Ascending aorta (tissue), 2 donors: ENCODE measurements at regions not wholly inside any gene's neighbourhood (a gene's known extent, or its start where the extent isn't known, plus 50 kb on each side); places are given as distances from the start of the nearest gene placed in this dataset.
"Not testable (repeated sequence)": the region's sequence is repeated elsewhere in the genome, so short reads cannot be mapped to it uniquely, and the experiment has no call there.

ENCODE experiments used
- DNase-seq, 2 donors: peaks; one replicate each; pipeline ENCODE4 v3.0.0-alpha.2; 2019; ENCODE audit warnings: low spot score in 2 of 2
- H3K27ac ChIP-seq, 2 donors: fragments of 200-600 bp; sonication (generic); one replicate each; pipeline ENCODE4 v1.5.1; 2016 to 2017; ENCODE audit warnings: mild to moderate bottlenecking in 1 of 2
- H3K27me3 ChIP-seq: fragments of 200-600 bp; sonication (generic); one replicate; pipeline ENCODE4 v1.5.1; 2017
- H3K36me3 ChIP-seq, 2 donors: fragments of 200-600 bp; sonication (generic); one replicate each; pipeline ENCODE4 v1.5.1; 2016
- H3K4me1 ChIP-seq, 2 donors: fragments of 200-600 bp; sonication (generic); one replicate each; pipeline ENCODE4 v1.5.1; 2016 to 2017; ENCODE audit warnings: mild to moderate bottlenecking in 1 of 2
- H3K4me3 ChIP-seq, 2 donors: fragments of 200-600 bp; sonication (generic); one replicate each; pipeline ENCODE4 v1.5.1; 2016 to 2017; ENCODE audit warnings: mild to moderate bottlenecking in 1 of 2
- H3K9me3 ChIP-seq, 2 donors: fragments of 200-600 bp; sonication (generic); one replicate each; pipeline ENCODE4 v1.5.1; 2016
- intact Hi-C: fragments of 100-400 bp; cut with DNase I; formaldehyde crosslinking; loops from one replicate; pipeline ENCODE4 v1.15.1; 2023
- TF ChIP-seq, protein P1 (sequence below), 3 experiments: fragments of 200-600 bp in 2 of 3; fragments of 450-650 bp in 1 of 3; sonication (generic) in 2 of 3; IDR thresholded peaks; one replicate each; pipeline ENCODE4 v1.5.1; 2016 to 2019; ENCODE audit warnings: antibody characterized with exemption in 3 of 3, mild to moderate bottlenecking in 1 of 3, moderate library complexity in 1 of 3

GRCh38 chr2:239730897-239731296, 294.2 kb downstream of the NDUFA10 start:
- no peaks in the 10 kb centered on the region for H3K9me3 ChIP-seq
- peak in 1 of 2 donors; percentile 30 for DNase-seq
- intact Hi-C loops: no loop called here
- TF ChIP-seq, protein P1, sequence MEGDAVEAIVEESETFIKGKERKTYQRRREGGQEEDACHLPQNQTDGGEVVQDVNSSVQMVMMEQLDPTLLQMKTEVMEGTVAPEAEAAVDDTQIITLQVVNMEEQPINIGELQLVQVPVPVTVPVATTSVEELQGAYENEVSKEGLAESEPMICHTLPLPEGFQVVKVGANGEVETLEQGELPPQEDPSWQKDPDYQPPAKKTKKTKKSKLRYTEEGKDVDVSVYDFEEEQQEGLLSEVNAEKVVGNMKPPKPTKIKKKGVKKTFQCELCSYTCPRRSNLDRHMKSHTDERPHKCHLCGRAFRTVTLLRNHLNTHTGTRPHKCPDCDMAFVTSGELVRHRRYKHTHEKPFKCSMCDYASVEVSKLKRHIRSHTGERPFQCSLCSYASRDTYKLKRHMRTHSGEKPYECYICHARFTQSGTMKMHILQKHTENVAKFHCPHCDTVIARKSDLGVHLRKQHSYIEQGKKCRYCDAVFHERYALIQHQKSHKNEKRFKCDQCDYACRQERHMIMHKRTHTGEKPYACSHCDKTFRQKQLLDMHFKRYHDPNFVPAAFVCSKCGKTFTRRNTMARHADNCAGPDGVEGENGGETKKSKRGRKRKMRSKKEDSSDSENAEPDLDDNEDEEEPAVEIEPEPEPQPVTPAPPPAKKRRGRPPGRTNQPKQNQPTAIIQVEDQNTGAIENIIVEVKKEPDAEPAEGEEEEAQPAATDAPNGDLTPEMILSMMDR (IDR thresholded peaks at IDR 0.05): no peak
- H3K4me3 ChIP-seq: no peak overlapping the region
- peaks cover 0 to 2% of the 10 kb centered on the region in 2 donors for H3K4me1 ChIP-seq
- H3K27me3 ChIP-seq: no peaks in the 10 kb centered on the region
- H3K27ac ChIP-seq: no peak overlapping the region
- no peaks in the 10 kb centered on the region for H3K36me3 ChIP-seq

DNA sequence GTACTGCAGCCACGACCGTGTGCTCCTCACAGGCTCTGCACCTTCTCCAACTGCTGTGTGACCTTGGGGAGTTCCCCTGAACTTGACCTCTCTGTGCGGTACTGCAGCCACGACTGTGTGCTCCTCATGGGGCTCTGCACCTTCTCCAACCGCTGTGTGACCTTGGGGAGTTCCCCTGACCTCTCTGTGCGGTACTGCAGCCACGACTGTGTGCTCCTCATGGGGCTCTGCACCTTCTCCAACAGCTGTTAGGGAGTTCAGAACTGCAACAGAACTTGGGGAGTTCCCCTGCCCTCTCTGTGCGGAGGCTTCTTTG, 294.6 kb downstream of the NDUFA10 start:
- H3K4me3 ChIP-seq, intact Hi-C loops, H3K9me3 ChIP-seq, H3K4me1 ChIP-seq, H3K36me3 ChIP-seq, H3K27ac ChIP-seq, H3K27me3 ChIP-seq: not testable (repeated sequence)
- DNase-seq: peak in 1 of 2 donors; percentile 5

GRCh38 chr2:239729681-239730566, 295.2 kb downstream of the NDUFA10 start:
- Histone ChIP-seq H3K9me3 (no peaks in the 10 kb centered on the region), H3K36me3 (no peaks in the 10 kb centered on the region), H3K4me3 (no peak overlapping the region), H3K4me1 (peaks cover 0 to 2% of the 10 kb centered on the region in 2 donors), H3K27me3 (no peaks in the 10 kb centered on the region), H3K27ac (no peak overlapping the region)
- DNase-seq: peak in 1 of 2 donors; percentile 59
- TF ChIP-seq, protein P1 (IDR thresholded peaks at IDR 0.05): no peak
- intact Hi-C loops: no loop called here

- Histone ChIP-seq H3K4me3 (no peak overlapping the region), H3K27ac (no peak overlapping the region), H3K4me1 (peaks cover 0 to 2% of the 10 kb centered on the region in 2 donors), H3K27me3 (no peaks in the 10 kb centered on the region), H3K9me3 (no peaks in the 10 kb centered on the region), H3K36me3 (no peaks in the 10 kb centered on the region)
- DNase-seq: no peak
- intact Hi-C loops: no loop called here
- TF ChIP-seq, protein P1 (IDR thresholded peaks at IDR 0.05): no peak
Measured at GRCh38 chr2:239729151-239729550, 296.0 kb downstream of the NDUFA10 start.

DNA sequence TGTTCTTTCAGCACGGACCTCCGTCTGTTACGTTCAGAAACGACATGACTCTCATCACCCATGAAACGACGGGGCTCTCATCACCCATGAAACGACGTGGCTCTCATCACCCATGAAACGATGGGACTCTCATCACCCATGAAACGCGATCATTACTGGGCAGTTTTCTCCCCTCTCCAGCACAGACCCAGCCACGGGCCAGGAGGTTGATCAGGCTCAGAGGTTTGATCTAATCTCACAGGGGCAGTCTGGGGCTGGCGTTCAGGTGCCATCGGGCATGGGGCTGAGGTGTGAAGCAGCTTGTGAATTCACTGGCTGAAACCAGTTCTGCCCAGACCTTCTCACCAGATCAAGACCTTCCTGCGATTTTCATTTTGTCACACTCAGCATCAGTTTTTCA, 296.4 kb downstream of the NDUFA10 start:
- no peaks in the 10 kb centered on the region for H3K36me3 ChIP-seq
- H3K9me3 ChIP-seq: no peaks in the 10 kb centered on the region
- TF ChIP-seq, protein P1 (IDR thresholded peaks at IDR 0.05): no peak
- no peaks in the 10 kb centered on the region for H3K27me3 ChIP-seq
- intact Hi-C loops: no loop called here
- H3K4me1 ChIP-seq: peaks cover 0 to 2% of the 10 kb centered on the region in 2 donors
- peak in 1 of 2 donors; percentile 53 for DNase-seq
- H3K27ac ChIP-seq: no peak overlapping the region
- H3K4me3 ChIP-seq: no peak overlapping the region

- H3K27ac ChIP-seq: peak overlapping the region in 1 of 2 donors; percentile 15
- TF ChIP-seq, protein P1 (IDR thresholded peaks at IDR 0.05): no peak
- intact Hi-C loops: no loop called here
- no peaks in the 10 kb centered on the region for H3K27me3 ChIP-seq
- peak in 1 of 2 donors; percentile 74 for DNase-seq
- H3K9me3 ChIP-seq: no peaks in the 10 kb centered on the region
- H3K4me1 ChIP-seq: peaks cover 0 to 2% of the 10 kb centered on the region in 2 donors
- H3K4me3 ChIP-seq: no peak overlapping the region
- no peaks in the 10 kb centered on the region for H3K36me3 ChIP-seq
Measured at GRCh38 chr2:239727776-239728600, 297.2 kb downstream of the NDUFA10 start.
